ENCODE measurements at regions not wholly inside any gene's neighbourhood (a gene's known extent, or its start where the extent isn't known, plus 50 kb on each side); places are given as distances from the start of the nearest gene placed in this dataset.

GRCh38 chr1:38231941-38232340 lies 185.3 kb upstream of the POU3F1 start:
- FAIRE-seq (no peak), DNase-seq (ENCODE audit: insufficient read length, low spot score) (no peak)
- TF ChIP-seq TAF1 (IDR thresholded peaks at IDR 0.05; ENCODE audit: low read depth, low read length) (no peak), PAX5 (IDR thresholded peaks at IDR 0.05; ENCODE audit: insufficient read depth, low read length, severe bottlenecking) (no peak), POLR2AphosphoS5 (IDR thresholded peaks at IDR 0.05; ENCODE audit: low read depth, low read length) (no peak), POLR2A (IDR thresholded peaks at IDR 0.05; ENCODE audit: low read depth, low read length) (no peak), SPI1 (IDR thresholded peaks at IDR 0.05; ENCODE audit: low read depth, low read length) (no peak), POU2F2 (IDR thresholded peaks at IDR 0.05; ENCODE audit: low read depth, low read length) (no peak)

GRCh38 chr1:38228718-38229117 lies 182.1 kb upstream of the POU3F1 start:
- DNase-seq (ENCODE audit: insufficient read length, low spot score) (no peak), FAIRE-seq (no peak)
- TF ChIP-seq POU2F2 (IDR thresholded peaks at IDR 0.05; ENCODE audit: low read depth, low read length) (no peak), POLR2AphosphoS5 (IDR thresholded peaks at IDR 0.05; ENCODE audit: low read depth, low read length) (no peak), POLR2A (IDR thresholded peaks at IDR 0.05; ENCODE audit: low read depth, low read length) (no peak), PAX5 (IDR thresholded peaks at IDR 0.05; ENCODE audit: insufficient read depth, low read length, severe bottlenecking) (no peak), TAF1 (IDR thresholded peaks at IDR 0.05; ENCODE audit: low read depth, low read length) (no peak), SPI1 (IDR thresholded peaks at IDR 0.05; ENCODE audit: low read depth, low read length) (no peak)

- DNase-seq (ENCODE audit: insufficient read length, low spot score): no peak
- TF ChIP-seq SPI1 (IDR thresholded peaks at IDR 0.05; ENCODE audit: low read depth, low read length): no peak
- TF ChIP-seq TAF1 (IDR thresholded peaks at IDR 0.05; ENCODE audit: low read depth, low read length): no peak
- no peak for TF ChIP-seq PAX5 (IDR thresholded peaks at IDR 0.05; ENCODE audit: insufficient read depth, low read length, severe bottlenecking)
- no peak for TF ChIP-seq POU2F2 (IDR thresholded peaks at IDR 0.05; ENCODE audit: low read depth, low read length)
- TF ChIP-seq POLR2A (IDR thresholded peaks at IDR 0.05; ENCODE audit: low read depth, low read length): no peak
- no peak for TF ChIP-seq POLR2AphosphoS5 (IDR thresholded peaks at IDR 0.05; ENCODE audit: low read depth, low read length)
- FAIRE-seq: no peak
Measured at GRCh38 chr1:38225745-38226144, 179.2 kb upstream of the POU3F1 start.

- no peak for DNase-seq (ENCODE audit: insufficient read length, low spot score)
- TF ChIP-seq POLR2A (IDR thresholded peaks at IDR 0.05; ENCODE audit: low read depth, low read length) (no peak), POU2F2 (IDR thresholded peaks at IDR 0.05; ENCODE audit: low read depth, low read length) (no peak), POLR2AphosphoS5 (IDR thresholded peaks at IDR 0.05; ENCODE audit: low read depth, low read length) (no peak), TAF1 (IDR thresholded peaks at IDR 0.05; ENCODE audit: low read depth, low read length) (no peak), PAX5 (IDR thresholded peaks at IDR 0.05; ENCODE audit: insufficient read depth, low read length, severe bottlenecking) (no peak), SPI1 (IDR thresholded peaks at IDR 0.05; ENCODE audit: low read depth, low read length) (no peak)
- FAIRE-seq: no peak
Measured at GRCh38 chr1:38223391-38223790, 176.8 kb upstream of the POU3F1 start.

GRCh38 chr1:38222891-38223290 lies 176.3 kb upstream of the POU3F1 start:
- FAIRE-seq (no peak), DNase-seq (ENCODE audit: insufficient read length, low spot score) (no peak)

GRCh38 chr1:38221006-38221649 lies 174.5 kb upstream of the POU3F1 start:
- TF ChIP-seq PAX5 (IDR thresholded peaks at IDR 0.05; ENCODE audit: insufficient read depth, low read length, severe bottlenecking) (no peak), POU2F2 (IDR thresholded peaks at IDR 0.05; ENCODE audit: low read depth, low read length) (no peak), SPI1 (IDR thresholded peaks at IDR 0.05; ENCODE audit: low read depth, low read length) (no peak), POLR2AphosphoS5 (IDR thresholded peaks at IDR 0.05; ENCODE audit: low read depth, low read length) (no peak), POLR2A (IDR thresholded peaks at IDR 0.05; ENCODE audit: low read depth, low read length) (no peak), TAF1 (IDR thresholded peaks at IDR 0.05; ENCODE audit: low read depth, low read length) (no peak)
- DNase-seq (ENCODE audit: insufficient read length, low spot score): no peak
- no peak for FAIRE-seq

More at GRCh38 chr1:38222891-38223290, 176.3 kb upstream of the POU3F1 start:
- TF ChIP-seq PAX5 (IDR thresholded peaks at IDR 0.05; ENCODE audit: insufficient read depth, low read length, severe bottlenecking): no peak

GRCh38 chr1:38217316-38217715 lies 170.7 kb upstream of the POU3F1 start:
- FAIRE-seq: no peak
- DNase-seq (ENCODE audit: insufficient read length, low spot score): no peak
- no peak for TF ChIP-seq TAF1 (IDR thresholded peaks at IDR 0.05; ENCODE audit: low read depth, low read length)
- no peak for TF ChIP-seq POLR2AphosphoS5 (IDR thresholded peaks at IDR 0.05; ENCODE audit: low read depth, low read length)
- no peak for TF ChIP-seq POU2F2 (IDR thresholded peaks at IDR 0.05; ENCODE audit: low read depth, low read length)
- TF ChIP-seq SPI1 (IDR thresholded peaks at IDR 0.05; ENCODE audit: low read depth, low read length): no peak
- TF ChIP-seq PAX5 (IDR thresholded peaks at IDR 0.05; ENCODE audit: insufficient read depth, low read length, severe bottlenecking): no peak
- TF ChIP-seq POLR2A (IDR thresholded peaks at IDR 0.05; ENCODE audit: low read depth, low read length): no peak

GRCh38 chr1:38213646-38214434 lies 167.2 kb upstream of the POU3F1 start:
- FAIRE-seq (no peak), DNase-seq (ENCODE audit: insufficient read length, low spot score) (no peak)
- TF ChIP-seq SPI1 (IDR thresholded peaks at IDR 0.05; ENCODE audit: low read depth, low read length) (no peak), PAX5 (IDR thresholded peaks at IDR 0.05; ENCODE audit: insufficient read depth, low read length, severe bottlenecking) (no peak), POLR2A (IDR thresholded peaks at IDR 0.05; ENCODE audit: low read depth, low read length) (no peak), POU2F2 (IDR thresholded peaks at IDR 0.05; ENCODE audit: low read depth, low read length) (no peak), TAF1 (IDR thresholded peaks at IDR 0.05; ENCODE audit: low read depth, low read length) (no peak), POLR2AphosphoS5 (IDR thresholded peaks at IDR 0.05; ENCODE audit: low read depth, low read length) (no peak)

- no peak for TF ChIP-seq SPI1 (IDR thresholded peaks at IDR 0.05; ENCODE audit: low read depth, low read length)
- no peak for TF ChIP-seq POLR2A (IDR thresholded peaks at IDR 0.05; ENCODE audit: low read depth, low read length)
- no peak for TF ChIP-seq TAF1 (IDR thresholded peaks at IDR 0.05; ENCODE audit: low read depth, low read length)
- no peak for TF ChIP-seq POLR2AphosphoS5 (IDR thresholded peaks at IDR 0.05; ENCODE audit: low read depth, low read length)
- TF ChIP-seq POU2F2 (IDR thresholded peaks at IDR 0.05; ENCODE audit: low read depth, low read length): no peak
- TF ChIP-seq PAX5 (IDR thresholded peaks at IDR 0.05; ENCODE audit: insufficient read depth, low read length, severe bottlenecking): no peak
- DNase-seq (ENCODE audit: insufficient read length, low spot score): no peak
- FAIRE-seq: no peak
Measured at GRCh38 chr1:38210895-38211177, 164.2 kb upstream of the POU3F1 start.

All from GM12891 (cell line).